OCI-LY7 (cell line): ENCODE measurements at regions not wholly inside any gene's neighbourhood (a gene's known extent, or its start where the extent isn't known, plus 50 kb on each side); places are given as distances from the start of the nearest gene placed in this dataset.

Experiments
- BruUV-seq: library from RNA; stranded (reverse); fragments of 400-500 nt; replicated peaks from 2 replicates; lab custom pipeline; 2021; lab: Mats Ljungman, UMichigan
- CTCF ChIA-PET: fragments of 300-600 bp; sonication (Branson Sonifier 250); formaldehyde crosslinking; loops from one replicate; lab custom pipeline; 2022; ENCODE audit warnings: antibody characterized with exemption; ENCODE audit not compliant: unreplicated experiment; lab: Charles Lee
- POLR2A ChIA-PET: fragments of 300-600 bp; sonication (Branson Sonifier 250); formaldehyde crosslinking; loops from one replicate; lab custom pipeline; 2022; ENCODE audit warnings: antibody characterized with exemption; lab: Charles Lee
- DNase-seq: peaks from one replicate; pipeline ENCODE4 v3.0.0-alpha.2; 2015; ENCODE audit warnings: low spot score
- H2AFZ ChIP-seq: fragments of 200-600 bp; sonication (generic), shearing (Covaris generic); 2 replicates; pipeline ENCODE4 v1.6.1; 2014; ENCODE audit warnings: mild to moderate bottlenecking, antibody characterized with exemption, low read length, moderate library complexity
- H3K27ac ChIP-seq: fragments of 200-600 bp; sonication (generic); 2 replicates; pipeline ENCODE4 v1.5.1; 2014; ENCODE audit warnings: mixed run types, low read depth, mild to moderate bottlenecking, moderate library complexity, low read length, inconsistent platforms; ENCODE audit not compliant: poor library complexity, severe bottlenecking
- H3K36me3 ChIP-seq: fragments of 200-600 bp; sonication (generic); 2 replicates; pipeline ENCODE4 v1.6.1; 2014; ENCODE audit warnings: mild to moderate bottlenecking, antibody characterized with exemption, low read length, moderate library complexity, mixed read lengths; ENCODE audit not compliant: insufficient read depth
- H3K4me1 ChIP-seq: fragments of 200-600 bp; sonication (generic); 2 replicates; pipeline ENCODE4 v1.5.1; 2014; ENCODE audit warnings: mild to moderate bottlenecking, low read length; ENCODE audit not compliant: insufficient read depth, poor library complexity, severe bottlenecking
- H3K4me2 ChIP-seq: fragments of 200-600 bp; sonication (generic); 2 replicates; pipeline ENCODE4 v1.6.1; 2014; ENCODE audit warnings: mild to moderate bottlenecking, low read length
- H3K4me3 ChIP-seq: fragments of 200-600 bp; sonication (generic); 2 replicates; pipeline ENCODE4 v1.5.1; 2014; ENCODE audit warnings: mild to moderate bottlenecking, low read depth, low read length; ENCODE audit not compliant: poor library complexity, severe bottlenecking
- H3K79me2 ChIP-seq: fragments of 200-600 bp; sonication (generic); 2 replicates; pipeline ENCODE4 v1.6.1; 2016; ENCODE audit warnings: low read depth, mild to moderate bottlenecking, low read length, moderate library complexity, mixed read lengths; ENCODE audit not compliant: insufficient read depth
- H3K9me2 ChIP-seq: fragments of 200-600 bp; sonication (generic); 2 replicates; pipeline ENCODE4 v1.6.1; 2016; ENCODE audit warnings: mild to moderate bottlenecking, low read length, mixed read lengths; ENCODE audit not compliant: insufficient read depth
- H3K9me3 ChIP-seq: fragments of 200-600 bp; sonication (generic); 2 replicates; pipeline ENCODE4 v1.6.1; 2014; ENCODE audit warnings: mild to moderate bottlenecking, mixed run types, low read length, mixed read lengths
- H4K20me1 ChIP-seq: fragments of 200-600 bp; sonication (generic); 2 replicates; pipeline ENCODE4 v1.6.1; 2014; ENCODE audit warnings: mild to moderate bottlenecking, antibody characterized with exemption, low read length, moderate library complexity, mixed read lengths; ENCODE audit not compliant: insufficient read depth
- CTCF ChIP-seq: fragments of 200-600 bp; sonication (generic); conservative IDR thresholded peaks from 2 replicates; pipeline ENCODE4 v1.5.1; 2014; ENCODE audit warnings: mild to moderate bottlenecking, antibody characterized with exemption, low read length, moderate library complexity, mixed read lengths
- EZH2phosphoT487 ChIP-seq: fragments of 200-600 bp; sonication (generic); IDR thresholded peaks from 2 replicates; pipeline ENCODE4 v1.6.1; 2018; ENCODE audit warnings: low read depth, borderline replicate concordance, mild to moderate bottlenecking, mixed run types, antibody characterized with exemption, low read length, moderate library complexity, mixed read lengths
- intact Hi-C: fragments of 100-400 bp; cut with micrococcal nuclease; formaldehyde crosslinking; loops from one replicate; pipeline ENCODE4 v1.10.0; 2022; ENCODE audit not compliant: unreplicated experiment

GRCh38 chr9:118236625-118237024 lies 532.4 kb downstream of the TLR4 start:
- Histone ChIP-seq H2AFZ (no peak overlapping the region), H3K4me1 (no peaks in the 10 kb centered on the region), H3K4me3 (no peak overlapping the region), H3K79me2 (no peaks in the 10 kb centered on the region), H3K4me2 (no peak overlapping the region), H3K9me3 (no peaks in the 10 kb centered on the region), H3K9me2 (no peaks in the 10 kb centered on the region), H3K36me3 (no peaks in the 10 kb centered on the region), H4K20me1 (no peaks in the 10 kb centered on the region), H3K27ac (no peak overlapping the region)
- no TSS peak for BruUV-seq
- POLR2A ChIA-PET: no interaction called here
- no peak for DNase-seq
- intact Hi-C loops: no loop called here
- CTCF ChIA-PET: no interaction called here
- no peak for TF ChIP-seq EZH2phosphoT487
- no peak for TF ChIP-seq CTCF

DNA sequence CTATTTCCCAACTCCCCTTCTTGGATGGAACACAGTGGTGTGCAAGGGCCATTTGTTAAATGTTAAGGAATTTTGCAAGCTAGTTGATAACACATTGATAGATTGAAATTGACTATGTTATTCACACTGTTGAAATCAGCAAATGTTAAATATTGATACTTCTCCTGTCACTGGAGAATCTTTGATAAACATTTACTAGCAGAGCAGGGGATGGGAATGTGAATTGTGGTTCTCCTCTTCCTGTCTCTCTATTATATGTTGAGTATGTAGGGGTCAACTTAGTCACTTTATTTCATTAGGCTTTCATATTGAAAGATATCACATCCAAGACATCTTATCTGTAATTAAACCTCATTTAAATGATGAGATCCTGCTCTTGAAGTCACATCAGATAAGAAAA lies 533.9 kb downstream of the TLR4 start:
- Histone ChIP-seq H3K9me3 (no peaks in the 10 kb centered on the region), H3K4me1 (no peaks in the 10 kb centered on the region), H3K79me2 (no peaks in the 10 kb centered on the region), H2AFZ (no peak overlapping the region), H3K27ac (no peak overlapping the region), H3K4me3 (no peak overlapping the region), H4K20me1 (no peaks in the 10 kb centered on the region), H3K9me2 (no peaks in the 10 kb centered on the region), H3K36me3 (no peaks in the 10 kb centered on the region), H3K4me2 (no peak overlapping the region)
- no peak for DNase-seq
- intact Hi-C loops: no loop called here
- no peak for TF ChIP-seq CTCF
- no peak for TF ChIP-seq EZH2phosphoT487
- BruUV-seq: no TSS peak
- CTCF ChIA-PET: no interaction called here
- POLR2A ChIA-PET: no interaction called here

DNA sequence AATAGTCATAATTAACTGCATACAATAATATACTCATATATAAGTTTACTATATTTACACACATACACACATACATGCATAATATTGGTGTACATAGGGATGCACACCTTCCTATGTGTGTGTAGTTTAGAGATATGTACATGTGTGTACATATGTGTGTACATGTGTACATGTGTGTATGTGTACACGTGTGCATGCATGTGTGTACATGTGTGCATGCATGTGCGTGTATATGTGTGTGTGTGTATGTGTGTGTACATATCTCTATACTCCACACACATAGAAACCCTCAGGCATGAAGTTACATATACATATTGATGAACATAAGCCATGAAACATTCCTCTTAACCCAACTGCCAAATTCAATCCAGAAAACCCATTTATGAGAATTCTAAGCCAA lies 547.8 kb downstream of the TLR4 start:
- Histone ChIP-seq H3K36me3 (no peaks in the 10 kb centered on the region), H3K27ac (no peak overlapping the region), H3K4me2 (no peak overlapping the region), H3K79me2 (no peaks in the 10 kb centered on the region), H3K4me1 (no peaks in the 10 kb centered on the region), H3K4me3 (no peak overlapping the region), H2AFZ (no peak overlapping the region), H4K20me1 (no peaks in the 10 kb centered on the region), H3K9me3 (no peaks in the 10 kb centered on the region), H3K9me2 (no peaks in the 10 kb centered on the region)
- no peak for DNase-seq
- no TSS peak for BruUV-seq
- TF ChIP-seq CTCF: no peak
- TF ChIP-seq EZH2phosphoT487: no peak
- CTCF ChIA-PET: no interaction called here
- POLR2A ChIA-PET: no interaction called here
- intact Hi-C loops: no loop called here
